HFF-Myc (cell line): ENCODE measurements at regions not wholly inside any gene's neighbourhood (a gene's known extent, or its start where the extent isn't known, plus 50 kb on each side); places are given as distances from the start of the nearest gene placed in this dataset.

Experiments
- DNase-seq: peaks from one replicate; pipeline ENCODE4 v3.0.0-alpha.2; 2011; ENCODE audit warnings: low read depth; ENCODE audit errors: extremely low read depth
- H3K4me3 ChIP-seq: replicated peaks from 2 replicates; pipeline ENCODE4 v1.5.1; 2011; ENCODE audit warnings: low read depth, mild to moderate bottlenecking, control low read depth, low read length
- CTCF ChIP-seq: IDR thresholded peaks from 2 replicates; pipeline ENCODE4 v1.5.1; 2012; ENCODE audit warnings: mild to moderate bottlenecking, low read depth, low read length, control low read depth; ENCODE audit errors: missing control alignments

- H3K4me3 ChIP-seq, result no peak overlapping the region
- TF ChIP-seq CTCF, result no peak
Observed at GRCh38 chr10:118409295-118409694, 67.2 kb upstream of the FAM204A start.

GRCh38 chr10:118408181-118408580 is 66.1 kb upstream of the FAM204A start:
- no peak for DNase-seq
- no peak overlapping the region for H3K4me3 ChIP-seq
- no peak for TF ChIP-seq CTCF

More at GRCh38 chr10:118409295-118409694, 67.2 kb upstream of the FAM204A start:
- no peak for DNase-seq

- TF ChIP-seq CTCF, result no peak
- no peak for DNase-seq
- no peak overlapping the region for H3K4me3 ChIP-seq
Observed at GRCh38 chr10:118407777-118408176, 65.7 kb upstream of the FAM204A start.

GRCh38 chr10:118407026-118407425 is 64.9 kb upstream of the FAM204A start:
- TF ChIP-seq CTCF, result no peak
- H3K4me3 ChIP-seq, result no peak overlapping the region
- DNase-seq, result no peak

GRCh38 chr10:118405928-118406327 is 63.8 kb upstream of the FAM204A start:
- no peak for DNase-seq
- H3K4me3 ChIP-seq, result no peak overlapping the region
- TF ChIP-seq CTCF, result no peak

GRCh38 chr10:118403967-118404366 is 61.8 kb upstream of the FAM204A start:
- DNase-seq, result no peak
- H3K4me3 ChIP-seq, result no peak overlapping the region
- no peak for TF ChIP-seq CTCF

GRCh38 chr10:118401708-118402193 is 59.6 kb upstream of the FAM204A start:
- no peak for DNase-seq
- no peak overlapping the region for H3K4me3 ChIP-seq
- TF ChIP-seq CTCF, result no peak
